ENCODE measurements at regions not wholly inside any gene's neighbourhood (a gene's known extent, or its start where the extent isn't known, plus 50 kb on each side); places are given as distances from the start of the nearest gene placed in this dataset.

DNA sequence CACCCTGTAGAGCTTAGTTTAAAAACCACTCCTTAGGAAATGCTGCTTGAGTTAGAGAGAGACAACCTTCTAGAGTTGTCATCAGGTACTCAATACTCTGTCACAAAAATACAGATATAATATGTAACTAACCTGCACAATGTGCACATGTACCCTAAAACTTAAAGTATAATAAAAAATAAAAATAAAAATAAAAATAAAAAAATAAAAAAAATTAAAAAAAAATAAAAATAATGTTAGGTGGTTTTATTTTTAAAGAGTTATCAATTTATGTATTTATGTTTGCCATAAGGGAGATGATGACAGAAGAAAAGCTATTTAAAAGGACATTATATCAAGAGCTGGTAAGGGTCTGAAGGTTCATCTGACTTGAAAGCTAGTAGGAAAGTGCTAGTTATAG, 397.9 kb downstream of the TMA16 start:
- DNase-seq (ENCODE audit: extremely low spot score), result no peak
- TF ChIP-seq, protein P1, sequence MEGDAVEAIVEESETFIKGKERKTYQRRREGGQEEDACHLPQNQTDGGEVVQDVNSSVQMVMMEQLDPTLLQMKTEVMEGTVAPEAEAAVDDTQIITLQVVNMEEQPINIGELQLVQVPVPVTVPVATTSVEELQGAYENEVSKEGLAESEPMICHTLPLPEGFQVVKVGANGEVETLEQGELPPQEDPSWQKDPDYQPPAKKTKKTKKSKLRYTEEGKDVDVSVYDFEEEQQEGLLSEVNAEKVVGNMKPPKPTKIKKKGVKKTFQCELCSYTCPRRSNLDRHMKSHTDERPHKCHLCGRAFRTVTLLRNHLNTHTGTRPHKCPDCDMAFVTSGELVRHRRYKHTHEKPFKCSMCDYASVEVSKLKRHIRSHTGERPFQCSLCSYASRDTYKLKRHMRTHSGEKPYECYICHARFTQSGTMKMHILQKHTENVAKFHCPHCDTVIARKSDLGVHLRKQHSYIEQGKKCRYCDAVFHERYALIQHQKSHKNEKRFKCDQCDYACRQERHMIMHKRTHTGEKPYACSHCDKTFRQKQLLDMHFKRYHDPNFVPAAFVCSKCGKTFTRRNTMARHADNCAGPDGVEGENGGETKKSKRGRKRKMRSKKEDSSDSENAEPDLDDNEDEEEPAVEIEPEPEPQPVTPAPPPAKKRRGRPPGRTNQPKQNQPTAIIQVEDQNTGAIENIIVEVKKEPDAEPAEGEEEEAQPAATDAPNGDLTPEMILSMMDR (IDR thresholded peaks at IDR 0.05; ENCODE audit: control extremely low read depth, extremely low read depth, low read depth, missing control alignments), result no peak
- ChIA-PET CTCF (interaction anchor here (1.5 kb wide), 1 partner anchor 10 kb away, joined by 3 read pairs; no protein-coding TSS in a partner anchor), POLR2A (no interaction called here)

DNA sequence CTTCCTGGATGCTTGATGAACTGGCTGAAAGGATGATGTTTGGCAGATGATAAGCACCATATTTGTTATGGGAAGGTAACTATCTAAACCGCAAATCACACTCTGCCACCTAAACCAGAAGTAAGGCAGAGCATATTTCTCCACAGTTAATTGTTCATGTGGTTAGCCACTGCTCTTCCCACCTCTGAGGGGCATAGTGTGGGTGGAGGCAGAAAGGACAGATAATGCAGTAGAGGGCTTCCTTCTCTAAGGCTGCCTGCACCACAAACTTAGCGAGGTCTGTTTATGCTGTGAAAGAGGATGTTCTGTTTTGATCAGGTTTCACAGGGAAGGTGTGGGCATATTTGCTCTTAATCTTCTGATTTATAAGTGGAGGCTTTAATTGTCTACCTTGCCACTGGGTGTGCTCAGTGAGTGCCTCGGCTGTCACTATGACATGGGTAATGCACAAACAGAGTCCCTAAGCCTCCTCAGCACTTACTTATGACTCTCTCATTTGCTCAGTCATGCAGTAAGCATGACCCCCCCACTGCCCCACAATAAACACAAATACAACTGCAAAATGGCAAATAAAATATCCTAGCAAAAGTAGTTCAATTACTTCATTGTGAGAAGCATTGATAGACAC, 401.0 kb downstream of the TMA16 start:
- TF ChIP-seq, protein P1 (IDR thresholded peaks at IDR 0.05; ENCODE audit: control extremely low read depth, extremely low read depth, low read depth, missing control alignments), result no peak
- no peak for DNase-seq (ENCODE audit: extremely low spot score)
- ChIA-PET POLR2A (no interaction called here), CTCF (interaction anchor here (1.1 to 1.4 kb wide), 2 partner anchors 13 to 44 kb away, joined by 3 read pairs; no protein-coding TSS in a partner anchor)

DNA sequence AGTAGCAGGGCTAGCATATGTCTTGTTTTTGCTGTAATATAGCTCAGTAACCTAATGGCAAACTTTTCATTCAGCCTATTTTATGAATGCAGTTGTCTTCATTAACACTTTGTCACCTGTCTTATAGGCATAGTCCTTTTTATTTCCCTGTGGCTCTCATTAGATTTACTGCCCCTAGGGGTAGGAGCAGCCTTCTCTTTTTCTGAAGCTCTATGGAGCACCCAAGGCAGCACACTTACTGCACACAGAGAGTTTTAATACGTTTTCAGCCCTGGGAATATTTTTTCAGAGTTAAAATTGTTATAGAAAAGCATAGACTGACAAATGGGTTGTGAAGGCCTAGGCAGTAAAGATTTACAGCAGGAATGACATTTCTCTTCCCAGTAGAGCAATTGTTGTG, 406.8 kb downstream of the TMA16 start:
- ChIA-PET CTCF (interaction anchor here (1.0 kb wide), 1 partner anchor 35 kb away, joined by 3 read pairs; no protein-coding TSS in a partner anchor), POLR2A (no interaction called here)
- TF ChIP-seq, protein P1 (IDR thresholded peaks at IDR 0.05; ENCODE audit: control extremely low read depth, extremely low read depth, low read depth, missing control alignments), result no peak
- DNase-seq (ENCODE audit: extremely low spot score), result no peak

DNA sequence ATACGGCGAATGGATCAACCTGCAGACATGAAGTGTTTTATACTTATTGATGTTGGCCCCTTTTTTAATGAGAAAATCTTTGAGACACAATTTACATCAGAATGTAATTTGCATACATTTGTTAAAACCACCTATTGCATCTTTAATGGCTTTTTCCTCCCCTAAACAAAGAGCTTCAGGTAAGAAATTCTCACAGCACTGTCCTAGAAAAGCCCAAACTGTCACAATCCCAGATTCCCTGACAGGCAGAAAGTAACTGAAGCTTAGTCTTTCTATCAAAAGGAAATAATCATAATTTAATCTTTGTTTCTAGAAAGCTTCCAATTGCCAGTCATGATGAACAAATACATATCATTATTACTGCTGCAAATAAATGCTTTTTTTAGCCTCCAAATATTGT, 407.9 kb downstream of the TMA16 start:
- ChIA-PET POLR2A (no interaction called here), CTCF (interaction anchor here (1.1 kb wide), 2 partner anchors 10 to 19 kb away, joined by 3 to 4 read pairs; no protein-coding TSS in a partner anchor)
- DNase-seq (ENCODE audit: extremely low spot score), result no peak
- TF ChIP-seq, protein P1 (IDR thresholded peaks at IDR 0.05; ENCODE audit: control extremely low read depth, extremely low read depth, low read depth, missing control alignments), result no peak

DNA sequence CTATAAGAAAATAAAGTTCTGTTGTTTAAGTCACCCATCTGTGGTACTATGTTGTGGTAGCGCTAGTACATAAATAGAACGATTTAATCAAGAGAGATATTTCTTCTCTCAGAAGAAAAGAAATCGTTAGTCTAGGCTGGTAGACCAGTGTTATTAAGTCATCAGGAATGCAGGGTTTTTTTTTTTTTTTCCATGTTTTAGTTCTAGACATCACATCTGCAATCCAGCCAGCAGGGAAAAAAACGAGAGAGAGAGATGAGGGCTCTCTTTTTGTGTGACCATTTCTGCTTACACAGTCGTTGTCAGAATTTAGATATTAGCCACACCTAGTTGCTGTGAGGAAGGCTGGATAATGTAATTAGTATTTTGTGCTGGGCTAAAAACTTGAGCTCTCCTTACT, 417.4 kb downstream of the TMA16 start:
- no peak for DNase-seq (ENCODE audit: extremely low spot score)
- TF ChIP-seq, protein P1 (IDR thresholded peaks at IDR 0.05; ENCODE audit: control extremely low read depth, extremely low read depth, low read depth, missing control alignments), result no peak
- ChIA-PET CTCF (interaction anchor here (1.2 kb wide), 1 partner anchor 15 kb away, joined by 3 read pairs; no protein-coding TSS in a partner anchor), POLR2A (no interaction called here)

DNA sequence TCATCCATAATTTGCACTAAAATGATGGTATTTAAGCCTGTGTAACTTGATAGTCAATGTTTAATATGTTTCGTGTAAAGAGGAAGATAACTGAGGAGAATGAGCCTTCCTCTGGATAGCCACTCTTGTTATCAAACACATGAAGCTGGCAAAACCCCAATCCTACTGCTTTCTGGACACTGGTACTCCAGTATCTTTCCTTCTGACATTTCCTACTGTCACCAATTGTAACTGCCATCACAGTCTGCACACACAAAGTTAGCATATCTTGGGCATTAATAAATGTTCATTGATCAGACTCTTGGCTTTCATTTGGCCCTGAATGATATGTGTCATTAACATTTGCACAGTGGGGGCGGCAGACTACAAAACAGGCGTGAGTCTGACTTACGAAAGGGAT, 419.1 kb downstream of the TMA16 start:
- POLR2A ChIA-PET, result no interaction called here
- no peak for DNase-seq (ENCODE audit: extremely low spot score)
- CTCF ChIA-PET, result interaction anchor here (1.0 kb wide), 1 partner anchor 10 kb away, joined by 4 read pairs; no protein-coding TSS in a partner anchor
- TF ChIP-seq, protein P1 (IDR thresholded peaks at IDR 0.05; ENCODE audit: control extremely low read depth, extremely low read depth, low read depth, missing control alignments), result no peak

Data from GM10248 (cell line).